Adrenal gland (tissue), 9 donors: ENCODE measurements at regions not wholly inside any gene's neighbourhood (a gene's known extent, or its start where the extent isn't known, plus 50 kb on each side); places are given as distances from the start of the nearest gene placed in this dataset.

Experiments used
- DNase-seq, 7 donors: peaks; one replicate each; pipeline ENCODE4 v3.0.0-alpha.2; 2019 to 2020
- H3K27ac ChIP-seq, 5 donors: fragments of 200-600 bp; sonication (generic) in 4 of 5; 1 replicate in 3 of 5; 2 replicates in 2 of 5; pipeline versions ENCODE4 v1.5.1 to v1.8.0; 2016 to 2020; ENCODE audit warnings: mild to moderate bottlenecking in 1 of 5
- H3K27me3 ChIP-seq: fragments of 200-600 bp; 2 replicates; pipeline ENCODE4 v1.8.0; 2021
- H3K36me3 ChIP-seq, 2 donors: fragments of 200-600 bp; replicated peaks in 1 of 2; 1 replicate in 1 of 2; 2 replicates in 1 of 2; pipeline versions ENCODE4 v1.5.1 to v1.8.0; 2018 to 2022
- H3K4me1 ChIP-seq, 2 donors: fragments of 200-600 bp; replicated peaks in 1 of 2; 1 replicate in 1 of 2; 2 replicates in 1 of 2; pipeline versions ENCODE4 v1.5.1 to v1.8.0; 2018 to 2021
- H3K4me3 ChIP-seq, 4 donors: fragments of 200-600 bp; sonication (generic) in 3 of 4; one replicate each; pipeline ENCODE4 v1.5.1; 2016 to 2018
- H3K9me3 ChIP-seq, 3 donors: fragments of 200-600 bp; sonication (generic) in 1 of 3; replicated peaks in 1 of 3; 1 replicate in 2 of 3; 2 replicates in 1 of 3; pipeline versions ENCODE4 v1.5.1 to v1.8.0; 2016 to 2021
- CTCF ChIP-seq, 6 experiments: fragments of 450-650 bp in 4 of 6; fragments of 200-600 bp in 2 of 6; sonication (generic) in 1 of 6; IDR thresholded peaks; 1 replicate in 5 of 6; 2 replicates in 1 of 6; pipeline versions ENCODE4 v1.5.1 to v1.8.0; 2016 to 2021; ENCODE audit warnings: antibody characterized with exemption in 6 of 6, mild to moderate bottlenecking in 2 of 6, moderate library complexity in 1 of 6
- POLR2A ChIP-seq, 2 donors: fragments of 450-650 bp; IDR thresholded peaks; one replicate each; pipeline ENCODE4 v1.6.1; 2017; ENCODE audit warnings: antibody characterized with exemption in 2 of 2, mild to moderate bottlenecking in 2 of 2, moderate library complexity in 1 of 2
- WGBS, 4 donors: extraction: QIAGEN DNeasy Blood & Tissue Kit in 2 of 4; methylation state at CpG; one replicate each; pipeline versions ENCODE4 v1.1.5 to v1.1.7; 2013 to 2017; 5-methylcytosine and 5-hydroxymethylcytosine counted together
- intact Hi-C, 2 donors: fragments of 100-400 bp; cut with DNase I; formaldehyde crosslinking; loops; one replicate each; pipeline versions ENCODE4 v1.14.1 to v1.15.0; 2022 to 2023
- donor health status: healthy with polysubstance abuse.
- donor health status: Bipolar disorder and iron deficiency.
- donor health status: DM: yes; HTN: yes; CAD: no.
- donor health status: DM: no; HTN: no; CAD: no.
- donor health status: DM: no; HTN: no; CAD: no.

GRCh38 chr4:144298519-144298918 is 158.0 kb upstream of the GYPA start:
- H3K36me3 ChIP-seq = no peaks in the 10 kb centered on the region
- H3K4me1 ChIP-seq = no peaks in the 10 kb centered on the region

GRCh38 chr4:144300616-144301015 is 160.1 kb upstream of the GYPA start:
- no peak for DNase-seq
- no peaks in the 10 kb centered on the region for H3K4me1 ChIP-seq
- intact Hi-C loops = no loop called here
- H3K27ac ChIP-seq = no peak overlapping the region
- H3K4me3 ChIP-seq = no peak overlapping the region
- no peaks in the 10 kb centered on the region for H3K9me3 ChIP-seq
- no peak for TF ChIP-seq CTCF (IDR thresholded peaks at IDR 0.05)
- no peaks in the 10 kb centered on the region for H3K36me3 ChIP-seq
- H3K27me3 ChIP-seq = no peaks in the 10 kb centered on the region
- 60 to 74% (median 71%) methylated on average over 2 of the region's 2 CpGs for WGBS, 4 donors

More at GRCh38 chr4:144298519-144298918, 158.0 kb upstream of the GYPA start:
- H3K4me3 ChIP-seq = no peak overlapping the region
- TF ChIP-seq CTCF (IDR thresholded peaks at IDR 0.05) = no peak
- TF ChIP-seq POLR2A (IDR thresholded peaks at IDR 0.05) = no peak
- H3K27me3 ChIP-seq = no peaks in the 10 kb centered on the region
- no peak overlapping the region for H3K27ac ChIP-seq
- DNase-seq = no peak
- WGBS, 4 donors = 64 to 75% (median 70%) methylated on average over 3 of the region's 3 CpGs
- H3K9me3 ChIP-seq = no peaks in the 10 kb centered on the region
- intact Hi-C loops = no loop called here

GRCh38 chr4:144302704-144303536 is 162.4 kb upstream of the GYPA start:
- 61 to 68% (median 66%) methylated on average over 7 of the region's 7 CpGs for WGBS, 4 donors
- H3K36me3 ChIP-seq = no peaks in the 10 kb centered on the region
- H3K27ac ChIP-seq = no peak overlapping the region
- intact Hi-C loops = no loop called here
- TF ChIP-seq POLR2A (IDR thresholded peaks at IDR 0.05) (no peak), CTCF (IDR thresholded peaks at IDR 0.05) (no peak)
- H3K27me3 ChIP-seq = no peaks in the 10 kb centered on the region
- no peak for DNase-seq
- H3K4me1 ChIP-seq = no peaks in the 10 kb centered on the region
- no peak overlapping the region for H3K4me3 ChIP-seq
- no peaks in the 10 kb centered on the region for H3K9me3 ChIP-seq

GRCh38 chr4:144304025-144304424 is 163.5 kb upstream of the GYPA start:
- H3K36me3 ChIP-seq = no peaks in the 10 kb centered on the region
- intact Hi-C loops = no loop called here
- WGBS, 4 donors = 76 to 84% (median 78%) methylated on average over 2 of the region's 2 CpGs

More at GRCh38 chr4:144304025-144304424, 163.5 kb upstream of the GYPA start:
- no peak overlapping the region for H3K27ac ChIP-seq
- no peaks in the 10 kb centered on the region for H3K4me1 ChIP-seq
- TF ChIP-seq CTCF (IDR thresholded peaks at IDR 0.05) = no peak
- TF ChIP-seq POLR2A (IDR thresholded peaks at IDR 0.05) = no peak
- no peak overlapping the region for H3K4me3 ChIP-seq
- DNase-seq = no peak
- no peaks in the 10 kb centered on the region for H3K9me3 ChIP-seq
- H3K27me3 ChIP-seq = no peaks in the 10 kb centered on the region
